NCI-H82 treated with DMSO at 0.1 percent for 48 hours (cell line): ENCODE measurements at regions not wholly inside any gene's neighbourhood (a gene's known extent, or its start where the extent isn't known, plus 50 kb on each side); places are given as distances from the start of the nearest gene placed in this dataset.
"Not testable (repeated sequence)": the region's sequence is repeated elsewhere in the genome, so short reads cannot be mapped to it uniquely, and the experiment has no call there.

Source experiments
- DNase-seq: peaks from one replicate; lab custom pipeline; 2025; ENCODE audit not compliant: unreplicated experiment; lab: John Stamatoyannopoulos, UW

DNA sequence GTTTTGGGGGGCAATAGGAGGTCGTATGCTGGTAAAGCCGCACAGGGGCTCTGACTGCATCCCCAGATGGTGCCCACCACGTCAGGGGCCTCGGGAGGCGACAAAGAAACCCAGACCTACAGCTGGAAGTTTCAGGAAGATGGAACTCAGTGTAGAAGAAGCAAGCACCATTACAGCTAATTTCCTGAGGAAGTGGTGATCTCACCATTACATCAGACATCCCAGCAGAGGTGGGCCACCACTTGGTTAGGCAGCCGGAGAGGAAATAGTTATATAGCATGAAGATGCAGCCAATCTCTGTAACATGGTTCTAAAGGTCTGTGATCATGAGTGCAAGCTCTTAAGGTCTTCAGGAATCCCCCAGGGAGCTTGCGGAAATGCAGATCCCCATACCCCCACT, 127.3 kb upstream of the PCBD1 start:
- no peak for DNase-seq

DNA sequence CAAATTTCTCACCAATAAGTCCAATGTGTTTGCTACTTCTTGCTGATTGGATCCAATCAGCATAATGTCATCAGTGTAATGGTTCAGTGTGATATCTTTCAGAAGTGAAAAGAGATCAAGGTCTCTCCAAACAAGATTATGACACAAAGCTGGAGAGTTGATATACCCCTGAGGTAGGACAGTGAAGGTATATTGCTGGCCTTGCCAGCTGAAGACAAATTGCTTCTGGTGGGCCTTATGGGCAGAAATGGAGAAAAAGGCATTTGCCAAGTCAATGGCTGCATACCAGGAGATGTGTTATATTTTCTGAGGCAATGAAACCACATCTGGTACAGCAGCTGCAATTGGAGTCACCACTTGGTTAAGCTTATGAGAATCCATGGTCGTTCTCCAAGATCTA, 131.7 kb upstream of the PCBD1 start:
- DNase-seq: not testable (repeated sequence)

DNA sequence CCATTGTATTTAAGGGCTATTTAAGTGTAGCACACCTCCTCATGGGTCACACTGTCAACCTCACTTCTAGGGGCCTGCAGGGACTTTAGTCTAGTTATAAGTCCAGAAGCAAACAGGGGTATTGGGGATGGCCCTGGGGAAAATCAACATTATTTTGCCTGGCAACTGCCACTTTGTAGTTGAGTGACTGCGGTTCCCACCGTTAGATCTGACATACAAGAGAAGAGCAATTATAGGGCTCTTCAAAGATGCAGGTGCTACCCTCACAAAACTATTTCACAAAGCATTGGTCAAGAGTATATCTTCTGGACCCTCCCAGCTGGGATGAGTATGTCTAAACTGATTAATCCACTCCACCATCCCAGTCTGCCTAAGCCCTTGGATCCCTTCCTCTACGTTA, 133.0 kb upstream of the PCBD1 start:
- DNase-seq: no peak

DNA sequence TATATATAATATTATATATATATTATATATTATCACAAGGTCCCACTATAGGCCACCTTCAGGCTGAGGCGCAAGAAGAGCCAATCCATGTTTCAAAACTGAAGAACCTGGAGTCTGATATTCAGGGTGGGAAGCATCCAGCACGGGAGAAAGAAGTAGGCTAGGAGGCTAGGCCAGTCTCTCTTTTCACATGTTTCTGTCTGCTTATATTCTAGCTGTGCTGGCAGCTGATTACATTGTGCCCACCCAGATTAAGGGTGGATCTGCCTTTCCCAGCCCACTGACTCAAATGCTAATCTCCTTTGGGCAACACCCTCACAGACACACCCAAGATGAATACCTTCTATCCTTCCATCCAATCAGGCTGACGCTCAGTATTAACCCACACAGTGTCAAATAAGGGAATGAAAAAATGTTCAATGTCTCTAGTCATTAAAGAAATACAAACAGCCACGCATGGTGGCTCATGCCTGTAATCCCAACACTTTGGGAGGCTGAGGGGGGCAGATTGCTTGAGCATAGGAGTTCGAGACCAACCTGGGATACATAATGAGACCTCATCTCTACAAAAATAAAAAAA, 135.4 kb upstream of the PCBD1 start:
- DNase-seq: no peak

DNA sequence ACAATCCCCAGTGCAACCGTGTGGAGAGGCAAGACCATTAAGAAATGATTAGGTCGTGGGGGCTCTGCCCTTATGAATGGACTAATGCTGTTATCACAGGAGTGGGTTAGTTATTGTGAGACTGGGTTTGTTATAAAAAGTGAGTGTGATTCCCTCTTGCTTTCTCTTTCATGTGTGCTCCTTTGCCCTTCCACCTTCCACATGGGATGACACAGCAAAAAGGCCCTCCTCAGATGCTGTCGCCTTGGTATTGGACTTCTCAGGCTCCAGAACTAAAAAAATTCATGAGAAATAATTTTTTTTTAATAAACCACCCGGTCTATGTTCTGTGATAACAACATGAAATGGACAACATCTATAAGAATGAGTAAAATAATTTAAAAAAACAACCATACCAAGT, 136.1 kb upstream of the PCBD1 start:
- DNase-seq: no peak

DNA sequence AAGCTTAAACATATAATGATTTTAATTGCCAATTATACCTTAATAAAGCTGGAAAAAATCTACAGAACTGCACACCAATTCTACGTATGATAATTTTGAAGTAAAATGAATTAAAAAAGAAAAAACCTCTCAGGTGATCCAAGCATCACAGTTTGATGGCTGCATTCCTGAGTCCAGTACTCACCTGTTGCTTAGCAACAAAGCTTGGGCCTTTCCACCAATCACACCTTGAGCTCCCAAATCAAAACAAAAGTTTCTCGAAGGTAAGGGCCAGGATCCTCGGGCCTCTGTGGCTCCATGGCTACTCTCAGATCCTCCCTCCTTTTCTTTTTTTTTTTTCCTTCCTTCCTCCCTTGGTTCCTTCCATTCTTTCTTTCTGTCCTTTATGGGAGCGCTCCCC, 137.2 kb upstream of the PCBD1 start:
- no peak for DNase-seq

DNA sequence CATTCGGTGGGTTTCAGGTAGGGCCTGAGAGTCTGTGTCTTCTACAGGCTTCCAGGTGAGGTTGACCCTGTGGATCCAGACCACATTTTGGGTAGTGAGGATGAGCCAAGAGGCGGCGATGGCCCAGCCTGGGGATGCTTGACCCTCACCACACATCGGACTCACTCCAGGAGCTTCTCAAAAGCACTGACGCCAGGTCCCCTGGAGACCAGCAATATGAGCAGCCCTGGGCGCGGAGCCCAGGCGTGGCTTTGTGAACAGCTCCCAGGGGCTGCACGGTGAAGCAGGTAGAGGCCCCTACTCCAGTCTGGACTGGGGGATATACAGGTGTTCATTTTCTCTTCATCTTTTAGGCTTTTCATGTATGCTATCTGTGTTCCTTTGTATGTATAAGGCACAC, 139.7 kb upstream of the PCBD1 start:
- DNase-seq: no peak

DNA sequence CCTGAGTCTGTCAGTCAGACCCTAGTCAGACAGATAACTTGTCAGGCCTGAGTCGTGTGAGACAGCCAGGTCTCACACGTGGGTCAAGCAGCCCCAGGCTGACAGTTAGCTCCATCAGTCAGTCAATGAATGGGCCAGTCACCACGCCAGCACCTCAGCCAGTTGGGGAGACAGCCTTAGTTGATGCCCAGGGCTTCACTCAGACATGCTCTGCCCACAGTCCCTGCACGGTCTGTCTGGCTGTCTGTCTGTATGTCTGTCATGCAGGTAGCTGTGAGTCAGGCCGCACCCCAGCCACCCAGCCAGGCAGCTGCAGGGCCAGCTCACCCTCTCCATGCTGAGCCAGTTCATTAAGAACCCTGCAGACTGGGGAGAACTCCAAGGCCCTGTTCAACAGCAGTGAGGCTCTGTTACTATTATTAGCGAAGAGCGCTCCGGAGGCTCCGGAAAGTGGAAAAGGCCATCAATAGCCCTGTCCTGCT, 141.1 kb upstream of the PCBD1 start:
- no peak for DNase-seq

DNA sequence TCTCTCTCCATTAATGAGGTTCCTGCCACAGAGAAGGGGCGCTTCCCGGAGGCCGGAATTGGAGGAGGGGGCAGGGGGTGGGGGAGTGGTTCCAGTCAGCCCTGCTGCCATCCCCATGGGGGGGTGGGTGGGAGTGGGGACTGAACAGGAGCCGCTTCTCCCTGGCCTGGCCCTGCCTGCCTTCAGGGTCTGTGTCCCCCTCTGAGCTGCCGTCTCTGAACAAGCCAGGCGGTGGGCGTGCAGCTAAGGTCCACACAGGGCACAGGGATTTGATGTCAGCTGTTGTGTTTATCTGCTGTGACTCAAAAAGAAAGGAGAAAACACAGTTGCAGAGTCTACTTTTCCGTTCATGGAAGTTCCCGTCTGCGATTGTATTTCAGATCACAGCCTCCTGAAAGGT, 141.5 kb upstream of the PCBD1 start:
- DNase-seq: no peak

DNA sequence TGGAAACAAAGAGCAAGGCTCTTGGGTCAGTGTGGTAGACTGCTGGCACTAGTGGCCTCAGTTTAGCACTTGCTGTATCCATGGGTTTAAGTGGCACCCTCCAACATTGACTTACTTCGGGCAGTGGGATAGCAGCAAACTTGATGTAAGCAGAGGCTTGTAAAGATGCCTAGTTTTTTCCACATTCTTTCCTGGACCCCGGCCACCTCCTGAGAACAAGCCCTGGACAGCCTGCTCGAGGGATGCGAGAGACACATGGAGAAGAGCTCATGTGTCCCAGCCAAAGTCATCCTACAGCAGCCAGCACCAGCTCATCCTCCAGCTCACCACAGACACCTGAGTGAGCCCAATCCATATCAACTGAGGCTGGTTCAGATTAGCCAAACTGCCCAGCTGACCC, 142.7 kb upstream of the PCBD1 start:
- DNase-seq: no peak

DNA sequence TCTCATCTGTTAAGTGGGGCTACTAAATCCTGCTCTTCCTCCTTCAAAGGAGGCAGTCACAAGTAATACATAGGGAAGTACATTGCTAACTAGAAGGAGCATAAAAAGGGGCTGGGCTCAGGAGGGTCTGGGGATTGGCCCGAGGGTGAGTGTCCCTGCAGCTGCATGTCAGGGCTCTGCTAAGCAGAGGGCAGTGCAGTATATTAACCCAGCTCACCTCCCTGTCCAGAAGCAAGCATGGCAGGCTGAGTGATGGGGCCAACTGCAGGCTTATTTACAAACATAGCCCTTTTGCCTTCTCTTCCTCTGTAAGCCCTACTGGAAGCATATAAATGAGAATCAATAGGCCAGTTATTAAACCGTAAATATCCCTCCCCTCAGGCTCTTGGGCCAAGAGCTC, 143.2 kb upstream of the PCBD1 start:
- DNase-seq: no peak

DNA sequence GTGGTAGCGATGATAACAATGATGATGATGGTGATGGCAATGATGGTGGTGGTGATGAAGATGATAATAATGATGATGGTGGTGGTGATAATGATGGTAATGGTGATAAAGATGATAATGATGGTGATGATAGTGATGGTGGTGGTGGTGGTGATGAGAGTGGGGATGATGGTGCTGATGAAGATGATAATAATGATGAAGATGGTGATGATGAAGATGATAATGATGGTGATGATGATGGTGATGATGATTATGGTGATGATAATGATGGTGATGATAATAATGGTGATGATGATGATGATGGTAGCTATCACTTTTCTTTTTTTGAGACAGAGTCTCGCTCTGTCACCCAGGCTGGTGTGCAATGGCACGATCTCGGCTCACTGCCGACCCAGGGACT, 144.5 kb upstream of the PCBD1 start:
- no peak for DNase-seq

DNA sequence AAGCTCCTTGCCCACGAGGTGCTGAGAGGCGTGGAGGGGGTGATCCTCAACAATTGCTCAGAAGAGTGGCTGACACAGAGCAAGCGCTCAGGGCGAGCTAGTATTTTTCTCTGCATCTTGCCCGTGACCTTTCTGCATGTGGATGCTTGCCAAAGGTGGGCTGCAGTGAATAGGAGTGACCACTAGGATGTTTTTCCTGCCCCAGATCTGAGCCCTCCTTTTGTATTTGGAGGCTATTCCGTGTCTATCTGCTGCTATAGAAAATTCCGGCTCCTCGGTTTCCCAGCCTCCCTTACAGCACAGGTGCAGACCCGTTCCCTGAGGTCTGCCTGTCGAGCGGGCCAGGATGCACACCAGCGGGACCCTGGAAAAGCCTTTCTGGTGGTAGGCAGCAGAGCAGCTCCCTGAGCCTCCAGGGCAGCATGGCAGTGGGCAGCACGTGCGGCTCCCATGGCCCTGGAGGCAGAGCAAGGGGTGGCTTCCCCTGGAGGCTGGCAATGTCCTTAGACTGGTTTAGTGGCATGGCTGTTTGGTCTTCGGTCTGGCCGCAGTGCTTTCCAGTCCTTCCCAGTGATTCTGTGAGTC, 145.1 kb upstream of the PCBD1 start:
- DNase-seq: no peak

DNA sequence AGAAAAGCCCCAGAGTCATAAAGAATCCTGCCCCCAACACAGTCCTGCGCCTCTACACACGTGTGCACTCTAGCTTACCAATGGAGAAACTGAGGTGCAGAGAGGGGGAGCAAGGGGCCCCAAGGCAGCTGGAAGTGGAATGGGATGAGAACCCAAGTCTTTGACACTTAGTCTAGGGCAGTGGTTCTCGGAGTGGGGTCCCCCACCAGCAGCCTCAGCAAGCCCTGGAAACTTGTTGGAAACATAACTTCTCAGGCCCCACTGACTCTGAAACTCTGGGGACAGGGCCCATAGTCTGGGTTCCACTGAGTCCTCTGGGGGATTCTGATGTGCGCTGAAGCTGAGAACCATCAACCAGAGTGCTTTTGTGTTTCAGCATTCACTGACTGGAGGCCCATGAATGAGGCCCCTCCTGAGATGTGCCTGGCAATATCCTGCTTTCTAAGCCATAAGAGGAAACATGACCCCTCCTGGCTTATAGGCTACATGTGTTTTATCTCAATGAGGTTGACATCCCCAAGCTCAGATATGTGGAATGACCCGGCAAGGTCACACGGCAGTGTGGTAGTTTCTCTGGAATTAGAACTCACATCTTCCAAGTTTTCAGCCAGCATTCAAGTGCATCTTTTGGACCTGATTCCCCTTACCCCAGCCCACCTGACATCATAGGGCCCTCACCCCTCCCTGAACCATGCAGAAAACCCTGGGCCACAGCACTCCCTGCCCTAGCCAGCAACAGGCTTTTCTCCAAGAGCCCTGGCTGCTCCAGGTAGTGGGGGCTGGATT, 147.3 kb upstream of the PCBD1 start:
- no peak for DNase-seq

DNA sequence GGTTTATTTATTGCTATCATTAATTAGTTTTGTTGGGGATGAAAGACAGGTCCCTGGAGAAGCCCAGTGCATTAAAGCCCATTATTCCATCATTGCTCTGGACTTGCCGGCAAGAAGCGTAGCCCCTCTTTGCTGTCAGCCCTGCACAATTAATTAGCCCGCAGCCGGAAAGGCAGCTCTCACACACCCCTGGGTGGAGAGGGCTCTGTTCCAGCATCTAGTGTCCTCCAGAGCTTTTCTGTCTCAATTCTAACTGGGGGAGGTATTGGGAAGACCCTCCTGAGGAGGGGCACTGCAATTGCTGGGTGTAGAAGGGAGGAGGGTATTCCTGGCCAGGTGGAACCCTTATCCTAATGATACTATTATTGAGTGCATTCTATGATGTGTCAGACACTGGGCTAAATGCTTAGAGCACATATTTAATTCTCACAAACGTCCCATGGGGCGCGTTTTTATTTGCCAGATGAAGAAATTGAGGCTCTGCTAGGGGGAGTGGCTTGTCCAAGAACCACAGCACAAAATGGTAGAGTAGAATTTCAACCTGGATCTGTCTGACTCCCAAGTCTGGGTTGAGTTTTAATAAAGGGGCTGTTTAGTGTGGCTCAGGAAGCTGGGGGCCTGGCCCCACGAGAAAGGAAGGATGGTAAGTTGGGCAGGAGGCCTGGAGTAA, 148.1 kb upstream of the PCBD1 start:
- no peak for DNase-seq

DNA sequence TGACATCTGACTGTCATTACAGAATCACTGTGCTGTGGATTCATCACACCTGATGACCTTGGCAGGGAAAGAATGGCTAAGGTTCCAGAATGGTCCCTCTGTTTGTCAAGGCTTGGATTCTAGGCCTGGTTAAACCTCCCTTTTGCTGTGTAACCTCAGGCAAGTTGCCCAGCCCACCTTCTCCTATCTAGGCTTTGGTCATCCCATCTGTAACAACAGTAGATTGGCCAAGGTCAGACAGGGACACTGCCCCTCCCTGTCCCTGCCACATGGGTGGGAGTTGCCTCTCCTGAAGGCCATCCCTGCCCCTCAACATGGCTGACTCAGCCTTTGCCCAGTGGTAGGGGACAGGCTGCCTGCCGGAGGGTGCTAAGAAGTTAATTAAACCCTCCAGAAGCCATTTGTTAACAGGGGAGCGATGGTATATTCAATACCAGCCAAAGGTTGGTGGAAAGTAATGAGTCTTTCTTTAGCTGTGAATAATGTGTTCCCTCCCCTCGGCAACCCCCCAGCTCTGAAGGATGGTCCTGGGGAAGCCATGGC, 149.8 kb upstream of the PCBD1 start:
- DNase-seq: no peak

DNA sequence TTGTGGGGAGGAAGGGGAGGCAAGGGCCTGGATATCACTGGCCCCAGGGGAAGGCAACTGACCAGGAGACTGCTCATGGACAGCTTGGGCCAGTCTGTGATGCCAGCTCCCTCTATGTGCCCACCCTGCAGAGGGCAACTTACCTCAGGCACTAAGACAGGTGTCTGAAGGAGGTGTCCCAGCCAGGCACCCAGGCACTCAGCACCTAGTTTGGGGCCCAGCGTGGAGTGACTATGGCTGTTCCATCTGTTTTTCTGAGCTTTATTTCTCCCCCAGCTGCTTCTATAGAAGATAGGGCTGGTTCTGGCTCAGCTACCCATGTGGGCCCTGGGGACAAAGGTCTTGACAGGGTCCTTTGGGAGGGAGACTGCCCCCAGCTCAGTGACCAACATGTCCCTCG, 150.6 kb upstream of the PCBD1 start:
- no peak for DNase-seq

DNA sequence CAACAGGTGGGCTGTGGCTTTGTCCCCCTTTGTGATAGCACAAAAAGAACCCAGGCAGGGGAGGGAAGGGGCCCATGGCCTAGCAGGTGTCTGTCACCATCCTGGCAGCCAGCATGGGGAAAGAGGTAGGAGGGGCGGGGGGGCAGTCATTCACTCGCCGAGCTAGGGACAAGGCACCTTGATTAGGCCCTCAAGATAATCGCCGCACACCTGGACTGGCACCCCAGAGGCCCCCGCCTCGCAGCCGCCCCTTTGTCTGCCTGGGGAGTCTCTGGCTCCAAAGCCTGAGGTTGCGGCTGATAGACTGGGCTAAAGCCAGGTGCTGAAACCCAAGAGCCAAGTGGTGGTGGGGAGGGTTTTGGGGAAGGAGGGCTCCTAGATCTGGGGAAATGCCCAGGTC, 151.2 kb upstream of the PCBD1 start:
- DNase-seq: no peak

DNA sequence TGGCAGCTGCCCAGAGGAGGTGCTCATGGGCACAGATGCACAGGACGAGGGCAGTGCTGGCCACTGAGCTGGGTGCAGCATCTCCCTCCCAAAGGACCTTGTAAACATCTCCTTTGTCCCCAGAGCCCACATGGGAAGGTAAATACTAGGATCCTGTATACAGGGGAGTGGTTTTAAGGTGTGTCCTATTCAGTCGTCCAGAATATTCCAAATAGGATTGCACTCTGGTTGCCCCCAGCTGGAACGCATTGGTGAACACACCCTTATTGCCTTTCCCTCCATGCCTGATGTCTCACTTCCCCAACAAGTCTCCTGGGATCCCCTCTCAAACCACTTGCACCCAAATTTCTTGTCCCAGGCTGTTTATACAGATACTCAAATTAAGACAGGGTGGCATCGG, 152.0 kb upstream of the PCBD1 start:
- DNase-seq: no peak

DNA sequence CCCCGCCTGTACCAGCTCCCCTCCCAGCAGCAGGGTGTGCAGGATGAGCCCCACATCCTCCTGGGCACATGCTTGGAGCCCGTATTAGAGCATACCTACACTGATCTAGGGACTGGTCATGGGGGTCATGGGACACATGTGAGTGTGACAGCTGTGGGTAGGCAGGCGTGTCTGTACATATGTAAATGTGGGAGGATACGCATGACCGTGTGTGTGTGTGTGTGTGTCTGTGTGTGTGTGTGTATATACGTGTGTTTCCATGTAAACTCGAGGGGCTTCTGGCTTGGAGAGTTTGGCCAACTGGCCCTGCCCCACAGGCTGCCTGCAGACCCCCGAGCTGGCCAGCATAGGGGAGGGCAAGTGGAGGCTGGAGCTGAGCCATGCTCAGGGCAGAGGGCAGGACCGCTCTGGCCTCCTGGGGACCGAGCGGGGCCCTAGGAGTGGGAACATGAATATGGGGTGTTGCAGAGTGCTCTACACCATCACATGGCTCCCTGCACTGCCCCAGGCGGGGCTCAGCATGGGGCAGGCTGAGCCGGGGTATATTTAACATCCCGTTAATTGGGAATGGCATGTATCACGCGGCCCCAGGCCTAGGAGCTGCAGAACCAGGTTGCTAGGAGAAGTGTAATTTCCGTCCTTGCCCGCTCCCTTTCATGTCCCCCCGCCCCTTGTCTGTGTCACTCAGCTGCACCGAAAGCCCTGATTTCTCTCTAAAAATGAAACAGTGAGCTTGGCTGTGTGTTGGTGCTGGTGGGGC, 152.7 kb upstream of the PCBD1 start:
- DNase-seq: no peak

DNA sequence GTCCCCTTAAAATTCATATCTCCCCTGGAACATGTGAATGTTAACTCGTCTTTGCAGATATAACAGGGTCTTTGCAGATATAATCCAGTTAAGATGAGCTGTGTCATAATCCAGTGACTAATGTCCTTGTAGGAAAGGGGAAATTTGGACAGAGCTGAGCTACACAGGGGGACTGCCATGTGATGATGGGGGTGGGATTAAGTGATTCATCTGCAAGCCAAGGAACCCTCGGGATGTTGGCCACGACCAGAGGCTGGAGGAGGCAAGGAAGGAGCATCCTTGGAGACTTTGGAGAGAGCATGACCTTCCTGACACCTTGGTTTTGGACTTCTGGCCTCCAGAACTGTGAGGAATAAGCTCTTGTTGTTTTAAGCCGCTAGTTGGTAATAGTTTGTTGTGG, 153.9 kb upstream of the PCBD1 start:
- no peak for DNase-seq
